Esophagus (tissue), 2 donors: ENCODE measurements at regions not wholly inside any gene's neighbourhood (a gene's known extent, or its start where the extent isn't known, plus 50 kb on each side); places are given as distances from the start of the nearest gene placed in this dataset.

Source experiments
- H3K27ac ChIP-seq, 2 donors: one replicate each; pipeline ENCODE4 v1.5.1; 2013; ENCODE audit warnings: low read depth in 2 of 2, mild to moderate bottlenecking in 2 of 2, inconsistent platforms in 1 of 2, low read length in 1 of 2, moderate library complexity in 1 of 2
- H3K27me3 ChIP-seq, 2 donors: one replicate each; pipeline ENCODE4 v1.6.1; 2013; ENCODE audit warnings: low read length in 2 of 2, control low read depth in 1 of 2, mild to moderate bottlenecking in 1 of 2; ENCODE audit not compliant: insufficient read depth in 2 of 2, control insufficient read depth in 1 of 2
- H3K36me3 ChIP-seq, 2 donors: one replicate each; pipeline ENCODE4 v1.6.1; 2013; ENCODE audit warnings: low read length in 1 of 2; ENCODE audit not compliant: control insufficient read depth in 2 of 2, insufficient read depth in 2 of 2
- H3K4me1 ChIP-seq, 2 donors: one replicate each; pipeline ENCODE4 v1.6.1; 2013; ENCODE audit warnings: low read length in 1 of 2; ENCODE audit not compliant: control insufficient read depth in 2 of 2, insufficient read depth in 2 of 2
- H3K4me3 ChIP-seq, 2 donors: one replicate each; pipeline ENCODE4 v1.5.1; 2013; ENCODE audit warnings: low read length in 2 of 2, mild to moderate bottlenecking in 2 of 2, low read depth in 1 of 2, moderate library complexity in 1 of 2
- H3K9me3 ChIP-seq, 2 donors: one replicate each; pipeline ENCODE4 v1.6.1; 2013; ENCODE audit warnings: mild to moderate bottlenecking in 2 of 2, low read depth in 1 of 2, low read length in 1 of 2, moderate library complexity in 1 of 2; ENCODE audit not compliant: control insufficient read depth in 2 of 2, insufficient read depth in 1 of 2
- WGBS, 2 donors: extraction: QIAGEN DNeasy Blood & Tissue Kit; methylation state at CpG; one replicate each; pipeline ENCODE4 v1.1.7; 2013; 5-methylcytosine and 5-hydroxymethylcytosine counted together
- donor health status: healthy with polysubstance abuse.
- donor health status: Bipolar disorder and iron deficiency.

- WGBS, 2 donors = 91 to 92% methylated on average over 1 of the region's 1 CpG
- peaks cover 0 to 12% of the 10 kb centered on the region in 2 donors for H3K9me3 ChIP-seq
- H3K4me1 ChIP-seq = no peaks in the 10 kb centered on the region
- H3K4me3 ChIP-seq = no peak overlapping the region
- H3K27ac ChIP-seq = no peak overlapping the region
- no peaks in the 10 kb centered on the region for H3K27me3 ChIP-seq
- H3K36me3 ChIP-seq = no peaks in the 10 kb centered on the region
Observed at GRCh38 chr16:10232757-10233156, 50.5 kb upstream of the GRIN2A start.

- WGBS, 2 donors = 75 to 78% methylated on average over 8 of the region's 8 CpGs
- no peaks in the 10 kb centered on the region for H3K36me3 ChIP-seq
- no peak overlapping the region for H3K27ac ChIP-seq
- H3K4me1 ChIP-seq = no peaks in the 10 kb centered on the region
- no peaks in the 10 kb centered on the region for H3K9me3 ChIP-seq
- H3K27me3 ChIP-seq = no peaks in the 10 kb centered on the region
- H3K4me3 ChIP-seq = no peak overlapping the region
Observed at GRCh38 chr16:10239640-10240039, 57.4 kb upstream of the GRIN2A start.

- 74 to 80% methylated on average over 7 of the region's 7 CpGs for WGBS, 2 donors
Observed at GRCh38 chr16:10240854-10241613, 58.8 kb upstream of the GRIN2A start.

GRCh38 chr16:10242097-10242496, 59.9 kb upstream of the GRIN2A start:
- Histone ChIP-seq H3K4me3 (no peak overlapping the region), H3K9me3 (no peaks in the 10 kb centered on the region), H3K4me1 (no peaks in the 10 kb centered on the region), H3K27ac (no peak overlapping the region), H3K27me3 (no peaks in the 10 kb centered on the region), H3K36me3 (no peaks in the 10 kb centered on the region)
- 39 to 50% methylated on average over 2 of the region's 2 CpGs for WGBS, 2 donors

More at GRCh38 chr16:10240854-10241613, 58.8 kb upstream of the GRIN2A start:
- Histone ChIP-seq H3K9me3 (no peaks in the 10 kb centered on the region), H3K27me3 (no peaks in the 10 kb centered on the region), H3K4me3 (no peak overlapping the region), H3K36me3 (no peaks in the 10 kb centered on the region), H3K27ac (no peak overlapping the region), H3K4me1 (no peaks in the 10 kb centered on the region)

- WGBS, 2 donors = 82 to 84% methylated on average over 6 of the region's 6 CpGs
- H3K4me3 ChIP-seq = no peak overlapping the region
- H3K27ac ChIP-seq = no peak overlapping the region
- no peaks in the 10 kb centered on the region for H3K9me3 ChIP-seq
- no peaks in the 10 kb centered on the region for H3K4me1 ChIP-seq
- no peaks in the 10 kb centered on the region for H3K36me3 ChIP-seq
- H3K27me3 ChIP-seq = no peaks in the 10 kb centered on the region
Observed at GRCh38 chr16:10242916-10243315, 60.7 kb upstream of the GRIN2A start.

- no peak overlapping the region for H3K27ac ChIP-seq
- H3K4me1 ChIP-seq = no peaks in the 10 kb centered on the region
- H3K9me3 ChIP-seq = no peaks in the 10 kb centered on the region
- H3K4me3 ChIP-seq = no peak overlapping the region
- H3K36me3 ChIP-seq = no peaks in the 10 kb centered on the region
- no peaks in the 10 kb centered on the region for H3K27me3 ChIP-seq
- 68 to 70% methylated on average over 10 of the region's 10 CpGs for WGBS, 2 donors
Observed at GRCh38 chr16:10245002-10245401, 62.8 kb upstream of the GRIN2A start.

GRCh38 chr16:10250137-10250828, 68.1 kb upstream of the GRIN2A start:
- H3K9me3 ChIP-seq = no peaks in the 10 kb centered on the region
- 34% methylated on average over 12 of the region's 12 CpGs for WGBS, 2 donors
- no peak overlapping the region for H3K27ac ChIP-seq
- no peak overlapping the region for H3K4me3 ChIP-seq
- no peaks in the 10 kb centered on the region for H3K36me3 ChIP-seq
- peaks cover 0 to 6% of the 10 kb centered on the region in 2 donors for H3K4me1 ChIP-seq
- no peaks in the 10 kb centered on the region for H3K27me3 ChIP-seq

GRCh38 chr16:10252155-10252554, 69.9 kb upstream of the GRIN2A start:
- Histone ChIP-seq H3K4me3 (no peak overlapping the region), H3K36me3 (no peaks in the 10 kb centered on the region), H3K9me3 (no peaks in the 10 kb centered on the region), H3K27ac (no peak overlapping the region), H3K27me3 (no peaks in the 10 kb centered on the region), H3K4me1 (peaks cover 0 to 6% of the 10 kb centered on the region in 2 donors)
- 86 to 89% methylated on average over 31 of the region's 31 CpGs for WGBS, 2 donors

- Histone ChIP-seq H3K27ac (no peak overlapping the region), H3K4me1 (peaks cover 0 to 6% of the 10 kb centered on the region in 2 donors), H3K4me3 (no peak overlapping the region), H3K27me3 (no peaks in the 10 kb centered on the region), H3K9me3 (no peaks in the 10 kb centered on the region), H3K36me3 (no peaks in the 10 kb centered on the region)
- WGBS, 2 donors = 55 to 69% methylated on average over 10 of the region's 10 CpGs
Observed at GRCh38 chr16:10253409-10253808, 71.2 kb upstream of the GRIN2A start.

GRCh38 chr16:10255728-10256127, 73.5 kb upstream of the GRIN2A start:
- no peak overlapping the region for H3K27ac ChIP-seq
- no peaks in the 10 kb centered on the region for H3K36me3 ChIP-seq
- no peaks in the 10 kb centered on the region for H3K9me3 ChIP-seq
- H3K4me1 ChIP-seq = no peaks in the 10 kb centered on the region
- no peak overlapping the region for H3K4me3 ChIP-seq
- WGBS, 2 donors = 38 to 50% methylated on average over 3 of the region's 3 CpGs
- H3K27me3 ChIP-seq = no peaks in the 10 kb centered on the region
